MM.1S (cell line): ENCODE measurements at regions not wholly inside any gene's neighbourhood (a gene's known extent, or its start where the extent isn't known, plus 50 kb on each side); places are given as distances from the start of the nearest gene placed in this dataset.
A peak's percentile ranks its signal among the peaks of the same experiment; 100 is the strongest.

Experiments used
- DNase-seq: peaks from one replicate; pipeline ENCODE4 v3.0.0-alpha.2; 2015
- H2AFZ ChIP-seq: fragments of 300-600 bp; sonication (generic); 2 replicates; pipeline ENCODE4 v1.6.0; 2016; ENCODE audit warnings: antibody characterized with exemption, low read length
- H3F3A ChIP-seq: fragments of 300-600 bp; sonication (generic); 2 replicates; pipeline ENCODE4 v1.6.1; 2016; ENCODE audit warnings: mild to moderate bottlenecking, antibody characterized with exemption, low read length, moderate library complexity, mixed read lengths; ENCODE audit not compliant: insufficient read depth
- H3K27ac ChIP-seq: fragments of 300-600 bp; sonication (generic); 2 replicates; pipeline ENCODE4 v1.5.1; 2016; ENCODE audit warnings: mild to moderate bottlenecking, low read length
- H3K27me3 ChIP-seq: fragments of 300-600 bp; sonication (generic); replicated peaks from 2 replicates; pipeline ENCODE4 v1.6.0; 2016; ENCODE audit warnings: low read length; ENCODE audit not compliant: insufficient read depth
- H3K36me3 ChIP-seq: fragments of 300-600 bp; sonication (generic); replicated peaks from 2 replicates; pipeline ENCODE4 v1.6.1; 2016; ENCODE audit warnings: mild to moderate bottlenecking, low read length, mixed read lengths; ENCODE audit not compliant: insufficient read depth
- H3K4me1 ChIP-seq: fragments of 300-600 bp; sonication (generic); 2 replicates; pipeline ENCODE4 v1.6.1; 2016; ENCODE audit warnings: low read length, mixed read lengths
- H3K4me2 ChIP-seq: fragments of 300-600 bp; sonication (generic); 2 replicates; pipeline ENCODE4 v1.6.0; 2016; ENCODE audit warnings: low read depth, low read length
- H3K4me3 ChIP-seq: fragments of 300-600 bp; sonication (generic); 2 replicates; pipeline ENCODE4 v1.5.1; 2016; ENCODE audit warnings: low read length, mixed read lengths
- H3K79me2 ChIP-seq: fragments of 300-600 bp; sonication (generic); 2 replicates; pipeline ENCODE4 v1.6.1; 2016; ENCODE audit warnings: mixed run types, low read length, mixed read lengths
- H3K9ac ChIP-seq: fragments of 300-600 bp; sonication (generic); 2 replicates; pipeline ENCODE4 v1.6.1; 2016; ENCODE audit warnings: low read length, mixed read lengths
- H3K9me2 ChIP-seq: fragments of 300-600 bp; sonication (generic); replicated peaks from 2 replicates; pipeline ENCODE4 v1.6.1; 2016; ENCODE audit warnings: mild to moderate bottlenecking, low read length, mixed read lengths; ENCODE audit not compliant: insufficient read depth
- H3K9me3 ChIP-seq: fragments of 300-600 bp; sonication (generic); replicated peaks from 2 replicates; pipeline ENCODE4 v1.6.1; 2016; ENCODE audit warnings: mild to moderate bottlenecking, low read length, mixed read lengths; ENCODE audit not compliant: insufficient read depth
- H4K20me1 ChIP-seq: fragments of 300-600 bp; sonication (generic); 2 replicates; pipeline ENCODE4 v1.6.1; 2016; ENCODE audit warnings: mild to moderate bottlenecking, low read length, moderate library complexity, mixed read lengths; ENCODE audit not compliant: insufficient read depth
- EZH2 ChIP-seq: fragments of 300-600 bp; sonication (generic); optimal IDR thresholded peaks from 2 replicates; pipeline ENCODE3; 2017; ENCODE audit warnings: low read depth, mild to moderate bottlenecking, antibody characterized with exemption, low read length, mixed read lengths
- EZH2phosphoT487 ChIP-seq: fragments of 300-600 bp; sonication (generic); IDR thresholded peaks from 2 replicates; pipeline ENCODE4 v1.6.1; 2018; ENCODE audit warnings: antibody characterized with exemption, low read length
- TF ChIP-seq, protein P1 (sequence below): fragments of 300-600 bp; sonication (generic); IDR thresholded peaks from 2 replicates; pipeline ENCODE4 v1.5.1; 2016; ENCODE audit warnings: antibody characterized with exemption, low read length, mixed read lengths

DNA sequence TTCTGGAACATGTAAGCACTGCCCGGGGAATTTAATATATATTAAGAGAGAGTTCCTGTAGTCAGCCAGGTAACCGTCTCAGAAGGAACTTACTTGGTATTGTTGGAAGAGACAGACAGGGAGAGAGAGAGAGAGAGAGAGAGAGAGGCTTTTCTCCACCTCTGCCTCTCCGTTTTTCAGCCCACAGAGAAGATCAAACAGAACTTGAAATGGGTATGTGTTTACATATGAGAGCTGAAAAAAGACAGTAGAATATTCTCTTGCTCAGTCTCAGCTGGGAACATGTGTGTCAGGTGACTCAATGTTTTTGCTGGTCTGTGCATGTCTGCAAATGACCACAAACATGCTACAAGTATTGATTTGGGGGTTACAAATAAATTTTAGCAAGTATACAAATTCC lies 81.9 kb downstream of the MAGED1 start:
- H3K27me3 ChIP-seq, result no peaks in the 10 kb centered on the region
- H3K27ac ChIP-seq, result no peak overlapping the region
- no peaks in the 10 kb centered on the region for H3K79me2 ChIP-seq

DNA sequence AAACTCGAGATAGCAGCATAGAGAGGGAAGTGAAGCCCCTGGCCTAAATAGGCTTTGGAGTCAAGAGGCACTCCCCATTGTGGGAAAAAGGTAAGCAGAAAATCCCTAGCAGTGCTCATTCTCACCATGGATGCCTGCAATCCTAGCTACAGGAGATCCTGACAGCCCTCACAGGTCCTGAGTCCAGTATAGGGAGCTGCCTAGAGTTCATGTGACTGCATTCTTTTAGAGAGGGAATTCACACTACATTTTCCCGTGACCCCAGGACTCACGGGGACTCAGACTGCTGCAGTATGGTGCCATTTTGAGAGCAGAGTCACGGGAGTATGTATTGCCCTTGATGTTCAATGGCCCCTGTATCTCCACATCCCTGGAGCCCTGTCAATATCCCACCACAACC lies 82.4 kb downstream of the MAGED1 start:
- H2AFZ ChIP-seq, result no peak overlapping the region
- DNase-seq, result no peak
- H3K9me3 ChIP-seq, result no peaks in the 10 kb centered on the region
- TF ChIP-seq EZH2phosphoT487, result no peak
- TF ChIP-seq EZH2, result no peak
- TF ChIP-seq, protein P1, sequence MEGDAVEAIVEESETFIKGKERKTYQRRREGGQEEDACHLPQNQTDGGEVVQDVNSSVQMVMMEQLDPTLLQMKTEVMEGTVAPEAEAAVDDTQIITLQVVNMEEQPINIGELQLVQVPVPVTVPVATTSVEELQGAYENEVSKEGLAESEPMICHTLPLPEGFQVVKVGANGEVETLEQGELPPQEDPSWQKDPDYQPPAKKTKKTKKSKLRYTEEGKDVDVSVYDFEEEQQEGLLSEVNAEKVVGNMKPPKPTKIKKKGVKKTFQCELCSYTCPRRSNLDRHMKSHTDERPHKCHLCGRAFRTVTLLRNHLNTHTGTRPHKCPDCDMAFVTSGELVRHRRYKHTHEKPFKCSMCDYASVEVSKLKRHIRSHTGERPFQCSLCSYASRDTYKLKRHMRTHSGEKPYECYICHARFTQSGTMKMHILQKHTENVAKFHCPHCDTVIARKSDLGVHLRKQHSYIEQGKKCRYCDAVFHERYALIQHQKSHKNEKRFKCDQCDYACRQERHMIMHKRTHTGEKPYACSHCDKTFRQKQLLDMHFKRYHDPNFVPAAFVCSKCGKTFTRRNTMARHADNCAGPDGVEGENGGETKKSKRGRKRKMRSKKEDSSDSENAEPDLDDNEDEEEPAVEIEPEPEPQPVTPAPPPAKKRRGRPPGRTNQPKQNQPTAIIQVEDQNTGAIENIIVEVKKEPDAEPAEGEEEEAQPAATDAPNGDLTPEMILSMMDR, result no peak
- peaks cover 4% of the 10 kb centered on the region; the same call in 1 of the 2 replicates for H3F3A ChIP-seq
- H3K4me1 ChIP-seq, result no peaks in the 10 kb centered on the region
- no peaks in the 10 kb centered on the region for H3K36me3 ChIP-seq
- no peaks in the 10 kb centered on the region for H3K27me3 ChIP-seq
- no peak overlapping the region for H3K9ac ChIP-seq
- H4K20me1 ChIP-seq, result no peaks in the 10 kb centered on the region
- H3K27ac ChIP-seq, result no peak overlapping the region
- no peak overlapping the region for H3K4me3 ChIP-seq
- H3K4me2 ChIP-seq, result peak overlapping the region; percentile 32; the same call in 1 of the 2 replicates
- no peaks in the 10 kb centered on the region for H3K79me2 ChIP-seq
- no peaks in the 10 kb centered on the region for H3K9me2 ChIP-seq

More for the DNA sequence above, 81.9 kb downstream of the MAGED1 start:
- no peak for TF ChIP-seq EZH2
- TF ChIP-seq EZH2phosphoT487, result no peak
- TF ChIP-seq, protein P1, result no peak
- H3K4me1 ChIP-seq, result no peaks in the 10 kb centered on the region
- no peak overlapping the region for H2AFZ ChIP-seq
- no peak overlapping the region for H3K9ac ChIP-seq
- DNase-seq, result no peak
- H3K9me3 ChIP-seq, result no peaks in the 10 kb centered on the region; the same call in 1 of the 2 replicates
- no peak overlapping the region for H3K4me2 ChIP-seq
- no peak overlapping the region for H3K4me3 ChIP-seq
- H4K20me1 ChIP-seq, result no peaks in the 10 kb centered on the region
- no peaks in the 10 kb centered on the region for H3K9me2 ChIP-seq
- no peaks in the 10 kb centered on the region for H3K36me3 ChIP-seq
- peaks cover 4% of the 10 kb centered on the region; the same call in 1 of the 2 replicates for H3F3A ChIP-seq

DNA sequence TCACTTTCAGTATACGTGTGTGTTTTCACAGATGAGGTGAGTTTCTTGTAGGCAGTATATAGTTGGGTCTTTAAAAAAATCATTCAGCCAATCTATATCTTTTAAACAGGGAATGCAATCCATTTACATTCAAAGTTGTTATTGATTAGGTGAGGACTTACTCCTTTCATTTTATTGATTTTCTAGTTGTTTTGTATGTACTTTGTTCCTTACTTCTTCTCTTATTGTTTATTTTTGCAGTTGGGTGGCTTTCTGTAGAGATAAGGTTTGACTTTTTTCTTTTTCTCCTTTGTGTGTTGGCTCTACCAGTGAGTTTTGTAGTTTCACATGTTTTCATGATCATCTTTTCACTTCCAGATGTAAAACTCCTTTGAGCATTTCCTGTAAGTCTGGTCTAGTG lies 83.1 kb downstream of the MAGED1 start:
- no peaks in the 10 kb centered on the region for H3K27me3 ChIP-seq

More for the DNA sequence above, 83.1 kb downstream of the MAGED1 start:
- H3K9me2 ChIP-seq, result no peaks in the 10 kb centered on the region
- peaks cover 4% of the 10 kb centered on the region; the same call in 1 of the 2 replicates for H3F3A ChIP-seq
- no peaks in the 10 kb centered on the region for H3K79me2 ChIP-seq
- no peaks in the 10 kb centered on the region for H3K4me1 ChIP-seq
- peak overlapping the region; percentile 23; the same call in 1 of the 2 replicates for H3K27ac ChIP-seq
- no peak overlapping the region for H3K4me3 ChIP-seq
- H3K36me3 ChIP-seq, result no peaks in the 10 kb centered on the region
- TF ChIP-seq EZH2 (no peak), EZH2phosphoT487 (no peak)
- TF ChIP-seq, protein P1, result no peak
- no peaks in the 10 kb centered on the region for H3K9me3 ChIP-seq
- DNase-seq, result no peak
- H2AFZ ChIP-seq, result no peak overlapping the region
- H4K20me1 ChIP-seq, result no peaks in the 10 kb centered on the region
- H3K9ac ChIP-seq, result no peak overlapping the region
- peak overlapping the region; percentile 32; the same call in 1 of the 2 replicates for H3K4me2 ChIP-seq
